Occipital lobe (tissue), 1 donor: ENCODE measurements at regions not wholly inside any gene's neighbourhood (a gene's known extent, or its start where the extent isn't known, plus 50 kb on each side); places are given as distances from the start of the nearest gene placed in this dataset.
"Not testable (repeated sequence)": the region's sequence is repeated elsewhere in the genome, so short reads cannot be mapped to it uniquely, and the experiment has no call there.

Experiments used
- DNase-seq: peaks from one replicate; lab custom pipeline; 2025; lab: John Stamatoyannopoulos, UW

- DNase-seq, result not testable (repeated sequence)
Measured at GRCh38 chr4:189010452-189011217, 871.4 kb downstream of the TRIML1 start.

- no peak for DNase-seq
Measured at GRCh38 chr4:189021831-189022230, 882.6 kb downstream of the TRIML1 start.

GRCh38 chr4:189022440-189023035, 883.3 kb downstream of the TRIML1 start:
- DNase-seq, result no peak

GRCh38 chr4:189029976-189030504, 890.8 kb downstream of the TRIML1 start:
- DNase-seq, result no peak

GRCh38 chr4:189032606-189033338, 893.5 kb downstream of the TRIML1 start:
- no peak for DNase-seq

- no peak for DNase-seq
Measured at GRCh38 chr4:189033801-189034347, 894.6 kb downstream of the TRIML1 start.

GRCh38 chr4:189035091-189035490, 895.9 kb downstream of the TRIML1 start:
- DNase-seq, result no peak

- no peak for DNase-seq
Measured at GRCh38 chr4:189035654-189036053, 896.4 kb downstream of the TRIML1 start.

- DNase-seq, result no peak
Measured at GRCh38 chr4:189036906-189037305, 897.7 kb downstream of the TRIML1 start.

- DNase-seq, result no peak
Measured at GRCh38 chr4:189046642-189047041, 894.0 kb upstream of the FRG1 start.

GRCh38 chr4:189048119-189048518, 892.6 kb upstream of the FRG1 start:
- no peak for DNase-seq

GRCh38 chr4:189049682-189050081, 891.0 kb upstream of the FRG1 start:
- DNase-seq, result no peak

GRCh38 chr4:189050643-189051042, 890.0 kb upstream of the FRG1 start:
- no peak for DNase-seq

- no peak for DNase-seq
Measured at GRCh38 chr4:189053621-189054020, 887.1 kb upstream of the FRG1 start.

- DNase-seq, result no peak
Measured at GRCh38 chr4:189060104-189060503, 880.6 kb upstream of the FRG1 start.

GRCh38 chr4:189062047-189062820, 878.4 kb upstream of the FRG1 start:
- no peak for DNase-seq

- DNase-seq, result no peak
Measured at GRCh38 chr4:189069772-189070171, 870.9 kb upstream of the FRG1 start.

GRCh38 chr4:189071241-189071640, 869.4 kb upstream of the FRG1 start:
- no peak for DNase-seq

- no peak for DNase-seq
Measured at GRCh38 chr4:189073739-189074138, 866.9 kb upstream of the FRG1 start.

- DNase-seq, result no peak
Measured at GRCh38 chr4:189081826-189082225, 858.8 kb upstream of the FRG1 start.

- DNase-seq, result no peak
Measured at GRCh38 chr4:189083769-189084168, 856.9 kb upstream of the FRG1 start.
